Activated CD8-positive, alpha-beta memory T cell treated with anti-CD3 and anti-CD28 coated beads for 36 hours (primary cell): ENCODE measurements at regions not wholly inside any gene's neighbourhood (a gene's known extent, or its start where the extent isn't known, plus 50 kb on each side); places are given as distances from the start of the nearest gene placed in this dataset.

ENCODE experiments used
- CTCF ChIA-PET: fragments of 350-600 bp; sonication (Branson Sonifier 250); formaldehyde crosslinking; loops from one replicate; lab custom pipeline; 2021; ENCODE audit warnings: antibody characterized with exemption; lab: Charles Lee
- POLR2A ChIA-PET: fragments of 350-600 bp; sonication (Branson Sonifier 250); formaldehyde crosslinking; loops from one replicate; lab custom pipeline; 2021; ENCODE audit warnings: antibody characterized with exemption; lab: Charles Lee

GRCh38 chr9:68643901-68644809 lies 60.9 kb upstream of the PIP5K1B start:
- CTCF ChIA-PET: no interaction called here
- POLR2A ChIA-PET: no interaction called here

- CTCF ChIA-PET: no interaction called here
- POLR2A ChIA-PET: no interaction called here
Observed at GRCh38 chr9:68644831-68645230, 60.2 kb upstream of the PIP5K1B start.

GRCh38 chr9:68648164-68648563 lies 56.9 kb upstream of the PIP5K1B start:
- POLR2A ChIA-PET: no interaction called here
- CTCF ChIA-PET: no interaction called here

GRCh38 chr9:68648971-68649370 lies 56.1 kb upstream of the PIP5K1B start:
- CTCF ChIA-PET: no interaction called here
- POLR2A ChIA-PET: no interaction called here

- ChIA-PET POLR2A (no interaction called here), CTCF (no interaction called here)
Observed at GRCh38 chr9:68651280-68651893, 53.7 kb upstream of the PIP5K1B start.

- CTCF ChIA-PET: no interaction called here
Observed at GRCh38 chr9:68653141-68653595, 51.9 kb upstream of the PIP5K1B start.

GRCh38 chr9:68654075-68654474 lies 51.0 kb upstream of the PIP5K1B start:
- ChIA-PET POLR2A (no interaction called here), CTCF (no interaction called here)

More at GRCh38 chr9:68653141-68653595, 51.9 kb upstream of the PIP5K1B start:
- POLR2A ChIA-PET: interaction anchor here (0.6 kb wide), 1 partner anchor 322 kb away, joined by 3 read pairs; no protein-coding TSS in a partner anchor
